HG03432 (cell line): ENCODE measurements at regions not wholly inside any gene's neighbourhood (a gene's known extent, or its start where the extent isn't known, plus 50 kb on each side); places are given as distances from the start of the nearest gene placed in this dataset.
A peak's percentile ranks its signal among the peaks of the same experiment; 100 is the strongest.
"Not testable (repeated sequence)": the region's sequence is repeated elsewhere in the genome, so short reads cannot be mapped to it uniquely, and the experiment has no call there.

Experiments
- ATAC-seq: cut with Tn5 transposase; IDR thresholded peaks from one replicate; pipeline ENCODE4 v1.9.1; 2021; ENCODE audit warnings: mild to moderate bottlenecking, moderate library complexity; ENCODE audit not compliant: unreplicated experiment

DNA sequence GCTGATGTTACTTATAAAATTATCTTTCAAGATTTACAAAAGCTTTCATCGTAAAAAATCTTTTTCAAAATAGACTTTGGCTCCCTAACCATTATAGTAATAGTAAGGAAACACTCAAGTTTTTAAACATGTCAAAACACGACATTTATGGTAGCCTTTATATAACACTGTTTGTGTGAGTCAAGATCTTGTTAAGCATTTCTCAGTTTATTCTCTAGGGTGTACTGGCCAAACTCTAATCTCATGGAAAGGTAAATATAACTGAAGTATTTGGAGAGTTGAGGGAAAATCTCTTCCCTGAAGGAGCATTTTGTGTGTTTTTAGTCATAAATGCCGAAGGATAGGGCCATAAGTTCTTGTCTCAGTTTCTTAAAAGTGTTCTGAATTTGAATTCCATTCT is 790.9 kb upstream of the NCAM2 start:
- ATAC-seq: no peak

DNA sequence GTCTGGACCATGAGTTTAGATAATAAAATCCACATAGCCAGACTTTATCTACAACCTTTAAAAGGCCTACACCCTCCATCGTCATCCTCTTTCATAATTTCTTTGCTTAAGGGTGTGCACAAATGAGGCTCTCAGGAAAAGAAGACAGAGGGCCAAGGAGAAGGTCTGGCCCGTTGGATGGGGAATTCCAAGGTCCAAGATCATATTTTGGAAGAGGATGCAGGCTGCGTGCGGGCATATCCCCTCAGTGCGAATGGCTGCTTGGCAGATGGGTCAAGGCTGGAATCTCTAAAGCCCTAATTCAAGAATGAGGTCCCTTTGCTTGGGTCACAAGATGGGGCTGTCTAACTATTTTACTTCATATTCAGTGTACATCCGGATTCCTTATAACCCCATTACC is 782.2 kb upstream of the NCAM2 start:
- ATAC-seq: no peak

DNA sequence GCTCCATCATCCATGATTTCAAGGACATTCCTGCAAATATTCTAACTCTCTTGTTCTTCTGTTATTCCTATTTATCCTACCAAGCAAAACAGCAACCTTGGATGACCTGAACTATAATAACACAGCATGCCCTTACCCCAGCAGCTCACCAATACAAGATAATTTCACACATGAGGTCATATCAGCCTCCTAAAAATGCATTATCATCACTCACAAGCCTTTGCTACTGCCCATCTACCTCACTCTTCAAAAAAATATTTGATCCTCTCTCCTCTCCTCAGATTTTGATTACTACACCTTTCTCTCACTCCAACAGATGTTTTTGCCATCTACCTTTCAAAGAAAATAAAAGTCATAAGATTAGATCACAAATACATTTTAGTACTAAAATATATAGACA is 777.6 kb upstream of the NCAM2 start:
- ATAC-seq: no peak

DNA sequence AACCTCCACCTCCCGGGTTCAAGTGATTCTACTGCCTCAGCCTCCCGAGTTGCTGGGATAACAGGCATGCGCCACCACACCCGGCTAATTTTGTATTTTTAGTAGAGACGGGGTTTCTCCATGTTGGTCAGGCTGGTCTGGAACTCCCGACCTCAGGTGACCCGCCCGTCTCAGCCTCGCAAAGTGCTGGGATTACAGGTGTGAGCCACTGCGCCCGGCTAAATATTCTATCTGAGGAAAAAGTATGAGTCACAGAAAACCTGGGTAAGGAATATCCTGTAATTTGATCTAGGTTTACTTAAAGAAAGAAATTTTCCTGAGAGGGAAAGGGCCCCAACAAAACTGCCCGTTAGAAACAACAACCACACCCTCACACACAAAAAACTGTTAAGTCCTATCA is 776.2 kb upstream of the NCAM2 start:
- not testable (repeated sequence) for ATAC-seq

DNA sequence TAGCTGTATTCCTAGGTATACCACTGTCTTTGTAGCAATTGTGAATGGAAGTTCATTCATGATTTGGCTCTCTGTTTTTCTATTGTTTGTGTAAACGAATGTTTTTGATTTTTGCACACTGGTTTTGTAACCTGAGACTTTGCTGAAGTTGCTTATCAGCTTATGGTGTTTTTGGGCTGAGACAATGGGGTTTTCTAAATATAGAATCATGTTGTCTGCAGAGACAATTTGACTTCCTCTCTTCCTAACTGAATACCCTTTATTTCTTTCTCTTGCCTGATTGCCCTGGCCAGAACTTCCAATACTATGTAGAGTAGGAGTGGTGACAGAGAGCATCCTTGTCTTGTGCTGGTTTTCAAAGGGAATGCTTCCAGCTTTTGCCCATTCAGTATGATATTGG is 761.6 kb upstream of the NCAM2 start:
- not testable (repeated sequence) for ATAC-seq

DNA sequence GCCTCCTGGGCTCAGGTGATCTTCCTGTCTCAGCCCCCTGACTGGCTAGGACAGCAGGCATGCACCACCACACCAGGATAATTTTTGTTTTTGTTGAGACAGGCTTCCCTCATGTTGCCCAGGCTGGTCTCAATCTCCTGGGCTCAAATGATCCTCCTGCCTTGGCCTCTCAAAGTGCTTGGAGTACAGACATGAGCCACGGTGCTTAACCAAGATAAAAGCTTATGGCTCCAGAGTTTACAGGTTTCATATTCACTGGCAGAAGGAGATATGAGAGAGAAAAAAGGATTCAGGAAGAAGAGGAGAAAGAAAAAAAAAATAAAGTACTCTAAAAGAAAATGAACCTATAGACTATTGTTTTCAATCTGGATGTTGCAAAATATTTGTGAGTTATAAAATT is 748.8 kb upstream of the NCAM2 start:
- ATAC-seq: no peak

DNA sequence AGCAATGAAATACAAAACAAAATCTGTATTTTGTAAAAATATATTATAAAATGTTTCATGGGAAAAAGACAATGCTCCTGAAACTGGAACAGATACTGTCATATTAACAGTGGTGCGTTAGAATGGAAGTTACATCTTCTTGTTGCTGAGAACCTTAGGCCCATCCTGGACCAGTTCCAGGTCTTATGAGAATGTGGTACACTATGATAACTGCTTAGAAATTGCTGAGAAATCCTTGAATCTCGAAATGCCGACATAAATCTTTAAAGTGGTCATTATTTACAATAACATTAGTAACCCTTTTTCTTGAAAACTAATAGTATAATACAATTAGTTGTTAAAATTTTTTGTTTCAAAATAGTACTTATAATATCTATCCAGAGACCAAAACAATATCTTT is 747.9 kb upstream of the NCAM2 start:
- ATAC-seq: no peak

DNA sequence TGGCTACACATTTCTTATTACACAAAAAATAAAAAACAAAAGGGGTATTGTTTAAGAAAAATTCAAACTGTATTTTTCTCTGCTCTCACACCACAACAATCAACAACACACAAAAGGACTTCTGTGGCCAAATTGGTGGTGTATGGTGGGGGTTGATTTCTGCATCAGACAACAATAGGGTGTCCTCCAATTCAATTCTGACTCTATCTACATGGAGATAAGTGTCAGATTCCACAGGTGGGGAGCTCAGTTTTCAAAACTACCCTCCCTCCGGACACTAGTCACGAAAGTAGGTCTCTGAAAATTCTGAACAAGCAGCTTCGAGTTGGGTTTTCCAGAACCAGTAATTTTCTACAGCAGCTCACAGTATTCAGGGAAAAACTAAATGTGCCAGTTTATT is 744.9 kb upstream of the NCAM2 start:
- ATAC-seq: no peak

DNA sequence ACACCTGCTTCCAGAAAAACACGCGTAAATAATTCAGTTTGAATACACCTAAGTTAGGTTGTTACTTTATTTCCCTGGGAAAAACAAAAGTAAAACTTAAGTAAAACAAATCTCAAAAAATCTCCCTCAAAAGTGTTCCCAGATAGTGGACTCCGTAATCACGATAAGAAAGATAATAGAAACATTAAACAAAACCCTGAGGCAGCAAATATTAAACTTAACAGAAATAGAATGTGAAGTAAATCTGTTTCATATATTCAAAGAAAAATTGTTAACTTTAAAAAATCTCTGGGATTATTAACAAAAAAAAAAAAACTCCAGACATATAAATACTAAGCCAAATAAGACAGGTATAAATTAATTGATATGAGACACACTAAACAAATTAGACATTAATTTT is 743.2 kb upstream of the NCAM2 start:
- ATAC-seq: no peak

DNA sequence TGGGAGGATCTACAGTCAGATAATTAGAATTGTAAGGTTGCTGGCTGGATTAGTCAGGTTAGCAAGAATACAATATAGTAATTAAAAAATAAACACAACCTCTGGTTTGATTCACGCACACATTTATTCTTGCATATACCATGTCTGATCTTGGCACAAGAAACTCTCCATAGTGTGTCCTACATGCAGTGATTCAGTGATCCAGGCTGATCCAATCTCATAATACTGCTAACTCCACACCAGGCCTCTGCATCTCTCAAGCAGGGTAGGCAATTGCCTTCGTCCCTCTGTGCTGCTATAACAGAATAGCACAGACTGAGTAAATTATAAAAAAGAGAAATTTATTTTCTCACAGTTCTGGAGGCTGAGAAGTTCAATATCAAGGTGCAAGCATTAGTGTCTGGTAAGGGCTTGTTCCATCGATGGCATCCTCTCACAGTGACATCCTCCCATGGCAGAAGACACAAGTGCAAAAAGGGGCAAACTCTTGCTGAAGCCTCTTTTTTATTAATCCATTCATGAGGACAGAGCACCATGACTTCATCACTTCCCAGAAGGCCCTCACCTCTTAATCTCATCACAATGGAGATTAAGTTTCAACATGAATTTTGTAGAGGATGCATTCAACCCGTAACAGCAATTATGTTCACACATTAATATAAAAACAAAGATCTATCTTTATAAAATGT is 741.0 kb upstream of the NCAM2 start:
- ATAC-seq: no peak

DNA sequence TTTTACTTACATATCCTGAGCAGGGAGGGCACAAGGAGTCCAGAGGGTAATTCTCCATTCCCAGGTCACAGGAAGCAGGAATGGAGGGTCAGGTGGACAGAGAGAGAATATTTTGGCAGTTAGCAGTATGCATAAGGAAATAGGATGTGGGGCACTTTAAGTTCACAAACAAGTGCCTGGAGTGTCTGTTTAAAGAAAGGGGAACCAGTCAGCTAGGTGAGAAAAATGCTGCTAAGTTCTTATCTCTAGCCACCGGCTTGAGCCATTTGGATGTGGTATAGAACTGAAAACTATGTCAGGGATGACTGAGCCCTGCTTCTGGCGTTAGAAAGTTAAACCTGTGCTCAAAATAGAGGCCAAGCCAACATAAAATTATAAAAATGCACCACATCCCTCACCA is 739.7 kb upstream of the NCAM2 start:
- ATAC-seq: peak; percentile 60

DNA sequence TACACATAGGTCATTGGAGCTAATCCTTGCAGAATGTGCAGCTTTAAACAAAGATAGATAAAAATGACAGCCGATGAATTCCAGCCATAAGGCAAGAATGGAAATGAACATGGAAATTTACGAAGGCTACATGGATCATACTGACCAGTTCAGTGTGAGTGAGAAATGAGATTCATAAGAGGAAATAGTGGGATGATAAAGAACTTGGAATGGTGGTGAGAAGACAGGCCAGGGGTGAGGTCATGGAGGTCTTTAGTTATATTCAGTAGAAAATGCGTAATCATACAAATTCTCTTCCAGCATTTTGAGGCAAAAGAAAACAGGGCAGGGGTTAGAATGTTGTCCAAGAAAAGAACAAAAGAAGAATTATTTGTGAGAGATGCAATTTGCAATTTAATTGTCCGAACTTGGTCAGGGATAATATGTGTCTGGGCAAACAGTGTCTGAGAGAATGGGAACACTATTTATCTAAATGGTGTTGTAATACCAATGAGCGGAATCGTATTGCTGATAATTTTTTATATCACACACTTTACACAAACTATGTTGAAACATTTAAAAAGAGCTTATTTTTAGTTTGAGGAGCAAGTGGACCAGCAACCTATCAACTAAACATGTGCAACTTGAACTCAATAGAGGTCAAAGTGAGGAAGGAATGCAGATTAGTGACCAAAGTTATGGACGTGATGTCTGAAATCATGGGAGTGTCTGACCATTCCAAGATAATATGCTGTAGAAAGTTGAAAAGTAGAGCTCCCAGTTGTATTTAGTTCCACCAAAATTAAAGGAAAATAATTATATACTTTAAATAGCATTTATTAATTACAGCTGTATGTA is 739.0 kb upstream of the NCAM2 start:
- no peak for ATAC-seq

DNA sequence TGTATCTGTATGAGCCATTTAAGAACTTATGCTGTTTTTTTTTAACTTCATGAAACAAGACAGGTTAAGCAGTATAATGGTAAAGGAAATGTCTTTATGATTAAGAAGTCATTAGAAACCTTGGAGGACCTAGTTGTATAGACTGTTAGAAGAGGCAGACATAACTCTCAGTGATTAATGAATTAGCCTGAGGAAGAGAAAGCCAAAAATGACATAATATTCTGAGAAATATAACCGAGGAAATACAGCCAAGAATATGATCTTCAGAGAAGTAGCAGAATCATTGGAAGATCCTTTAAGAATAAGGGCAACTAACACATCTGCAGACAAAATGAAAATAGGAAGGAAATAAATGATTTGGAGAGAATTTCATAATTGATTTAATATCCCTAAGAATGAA is 738.1 kb upstream of the NCAM2 start:
- no peak for ATAC-seq

DNA sequence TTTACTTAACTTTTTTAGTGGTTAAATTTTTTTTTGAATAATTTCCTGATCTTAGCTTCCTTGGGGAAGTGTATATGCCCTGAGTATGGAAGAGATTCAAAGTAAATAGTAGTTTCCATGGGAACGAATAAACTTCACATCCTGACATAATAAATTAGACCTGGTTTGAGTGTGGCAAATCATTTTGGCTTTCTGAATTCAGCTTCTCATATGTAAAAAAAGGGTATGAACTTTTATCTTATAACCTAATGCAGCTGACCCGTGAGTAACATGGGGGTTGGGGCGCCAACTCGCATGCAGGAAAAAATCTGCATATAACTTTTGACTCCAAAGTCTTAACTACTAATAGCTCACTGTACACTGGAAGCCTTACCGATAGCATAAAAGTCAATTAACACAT is 736.8 kb upstream of the NCAM2 start:
- ATAC-seq: no peak

DNA sequence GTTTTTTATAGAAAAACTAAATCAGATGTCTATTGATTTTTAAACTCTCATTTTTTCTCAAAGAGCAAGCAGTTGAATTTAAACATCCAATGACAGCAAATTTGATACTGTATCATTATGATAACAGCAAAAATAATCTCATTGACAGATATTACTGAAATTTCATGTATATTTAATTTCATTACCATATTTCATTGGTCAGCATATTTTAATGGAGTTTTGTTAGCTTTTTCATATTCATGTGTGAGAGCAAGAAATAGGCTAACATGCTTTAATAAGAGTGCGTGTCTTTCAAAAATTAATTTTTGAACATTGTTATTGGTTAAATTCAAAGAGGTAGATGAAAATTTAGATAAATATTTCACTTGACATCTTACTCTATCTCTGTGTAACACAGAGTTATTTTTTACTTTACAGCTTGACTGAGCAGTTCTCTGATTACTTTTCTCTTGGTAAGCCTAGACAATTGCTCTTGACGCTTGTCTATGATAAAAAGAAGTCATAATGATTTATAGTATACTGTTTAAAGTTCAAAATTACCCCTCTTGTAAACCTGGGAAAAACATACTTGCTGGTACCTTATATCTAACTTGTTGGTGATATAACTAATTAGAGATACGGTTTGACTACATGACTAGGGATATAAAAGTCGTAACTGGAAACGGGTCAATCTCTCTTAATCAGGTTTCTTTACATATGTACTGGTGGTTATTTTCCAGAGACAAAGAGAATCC is 732.3 kb upstream of the NCAM2 start:
- no peak for ATAC-seq

DNA sequence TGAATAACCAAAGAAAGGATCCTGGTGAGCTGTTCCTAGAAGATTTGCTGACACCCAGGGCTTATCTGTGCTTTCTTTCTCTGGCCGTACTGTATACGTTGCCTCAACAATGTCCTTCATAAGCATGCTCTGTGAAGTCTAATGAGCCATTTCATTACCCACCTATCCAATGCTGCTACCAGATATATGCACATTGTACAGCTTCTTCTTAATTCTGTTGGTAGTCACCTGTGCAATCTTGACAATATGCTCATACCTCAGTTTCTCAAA is 731.8 kb upstream of the NCAM2 start:
- ATAC-seq: no peak

DNA sequence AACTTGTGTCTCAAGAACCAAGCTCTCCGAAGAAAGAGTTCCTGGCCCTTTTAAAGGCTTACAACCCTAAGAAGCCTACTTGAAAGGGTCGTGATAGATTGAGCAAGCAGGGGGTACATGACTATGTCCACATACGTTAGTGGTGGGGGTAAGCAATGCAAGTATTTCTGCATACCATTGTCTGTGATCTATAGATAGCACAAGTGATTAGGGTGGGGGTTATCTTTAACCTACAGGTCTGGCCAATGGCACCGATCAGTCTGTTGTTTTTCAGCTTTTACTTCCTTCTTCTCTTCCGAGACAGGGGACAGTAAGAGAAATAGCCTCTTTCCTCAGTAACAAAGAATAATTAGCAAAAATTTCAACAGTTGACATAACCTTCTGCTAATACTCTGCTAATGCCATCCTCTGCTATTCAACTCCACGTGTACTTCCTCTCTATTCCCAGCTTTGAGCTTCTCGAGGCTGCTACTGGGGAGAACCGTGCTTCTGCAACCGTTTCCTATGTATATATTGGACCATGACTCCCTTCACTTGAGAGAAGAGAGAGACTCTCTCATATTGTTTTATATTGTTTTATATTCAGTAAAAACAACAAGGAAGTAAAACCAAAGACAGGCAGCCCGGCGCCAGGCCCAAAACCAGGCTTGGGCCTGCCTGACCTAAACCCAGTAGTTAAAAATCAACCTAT is 727.7 kb upstream of the NCAM2 start:
- ATAC-seq: no peak

DNA sequence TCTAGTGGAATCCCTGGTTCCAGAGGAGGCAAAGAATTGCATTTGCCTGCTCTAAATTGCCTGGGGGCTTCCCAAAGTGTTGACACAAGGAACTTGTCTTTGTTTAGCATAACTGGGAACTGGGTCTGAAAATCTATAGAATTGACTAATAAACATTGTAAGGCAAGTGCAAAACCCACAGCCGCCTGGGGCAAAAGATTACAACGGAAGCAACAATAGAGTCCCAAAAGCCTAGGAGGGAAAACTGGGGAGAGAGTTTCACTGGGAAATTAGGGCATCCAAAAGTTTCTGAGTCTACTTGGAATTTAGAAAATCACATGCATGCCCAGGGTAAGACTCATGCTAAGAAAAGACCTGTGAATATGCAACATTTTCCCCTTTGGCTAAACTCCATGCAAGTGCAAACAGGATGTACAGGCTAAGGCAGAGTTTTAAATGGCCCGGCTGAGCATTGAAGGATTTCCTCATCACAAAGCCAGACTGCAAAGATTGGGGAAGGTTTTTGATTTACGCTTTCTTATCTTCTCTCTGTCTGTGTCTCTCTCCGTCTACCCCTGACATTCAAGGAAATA is 725.3 kb upstream of the NCAM2 start:
- ATAC-seq: no peak

DNA sequence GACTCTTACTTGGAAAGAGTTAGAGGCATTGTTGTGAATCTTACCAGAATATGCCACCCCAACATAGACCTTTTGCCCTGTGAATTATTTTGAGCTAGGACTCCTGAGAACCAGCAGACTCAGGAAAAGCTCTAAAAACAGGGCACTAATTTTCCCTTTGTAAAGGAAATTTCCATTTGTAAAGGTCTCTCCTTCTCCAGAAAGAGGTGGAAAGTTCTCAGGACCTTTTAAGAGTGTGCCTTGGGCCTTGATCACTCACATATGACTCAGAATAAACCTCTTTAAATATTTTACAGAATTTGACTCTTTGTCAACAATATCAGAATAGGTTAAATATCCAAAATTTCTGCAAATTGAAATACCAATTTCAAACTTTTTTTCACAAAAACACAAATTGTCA is 721.8 kb upstream of the NCAM2 start:
- no peak for ATAC-seq

DNA sequence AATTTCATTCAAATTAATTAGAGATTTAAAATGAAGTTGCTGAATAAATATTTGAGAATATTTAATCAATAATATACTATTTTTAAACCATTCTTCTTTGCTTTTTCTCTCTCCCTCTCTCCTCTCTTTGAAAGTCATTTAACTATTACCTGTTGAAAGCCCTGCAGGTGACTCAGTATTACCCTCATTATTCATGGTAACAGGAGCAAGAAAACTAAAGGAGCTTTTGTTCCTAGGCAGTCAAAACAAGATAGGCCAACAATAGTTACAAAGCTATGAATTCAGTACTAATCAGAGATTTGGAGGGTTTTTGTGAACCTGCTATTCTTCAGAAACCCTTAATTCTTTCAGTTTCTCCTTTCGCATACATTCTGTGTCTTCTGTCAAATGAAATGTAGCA is 721.3 kb upstream of the NCAM2 start:
- ATAC-seq: no peak

DNA sequence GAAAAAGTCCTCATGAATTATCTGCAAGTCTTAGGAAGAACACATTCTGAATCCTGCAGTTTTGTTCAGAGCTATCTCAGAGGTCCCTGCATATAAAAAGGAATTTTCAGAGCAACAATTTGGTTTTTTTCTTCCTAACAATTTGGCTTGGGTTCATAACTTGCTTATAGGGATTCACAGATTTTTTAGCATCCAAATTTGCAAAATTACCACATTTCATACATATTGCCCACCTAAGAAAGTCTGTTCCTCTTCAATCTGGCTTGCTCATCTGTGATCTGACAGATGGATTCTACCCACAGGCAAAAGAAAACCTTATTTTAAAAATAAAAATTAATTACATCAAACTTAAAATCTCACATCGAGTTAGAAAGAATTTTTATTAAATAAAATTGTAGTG is 714.4 kb upstream of the NCAM2 start:
- ATAC-seq: no peak
